Panc1 (cell line): ENCODE measurements at regions not wholly inside any gene's neighbourhood (a gene's known extent, or its start where the extent isn't known, plus 50 kb on each side); places are given as distances from the start of the nearest gene placed in this dataset.
"Not testable (repeated sequence)": the region's sequence is repeated elsewhere in the genome, so short reads cannot be mapped to it uniquely, and the experiment has no call there.

ENCODE experiments used
- POLR2AphosphoS5 ChIP-seq: IDR thresholded peaks from 2 replicates; pipeline ENCODE4 v1.6.1; 2012; ENCODE audit warnings: mild to moderate bottlenecking, low read depth, low read length, moderate library complexity
- TF ChIP-seq, protein P1 (sequence below): fragments of 450-650 bp; IDR thresholded peaks from 2 replicates; pipeline ENCODE4 v1.5.1; 2017; ENCODE audit warnings: mild to moderate bottlenecking
- TF ChIP-seq, protein P2 (sequence below), 2 experiments: IDR thresholded peaks; 2 replicates each; pipeline ENCODE4 v1.6.1; 2011 to 2012; ENCODE audit warnings: low read depth in 2 of 2, control low read depth in 1 of 2, low read length in 1 of 2, mild to moderate bottlenecking in 1 of 2, moderate library complexity in 1 of 2; ENCODE audit not compliant: insufficient read depth in 1 of 2

- TF ChIP-seq, protein P1, sequence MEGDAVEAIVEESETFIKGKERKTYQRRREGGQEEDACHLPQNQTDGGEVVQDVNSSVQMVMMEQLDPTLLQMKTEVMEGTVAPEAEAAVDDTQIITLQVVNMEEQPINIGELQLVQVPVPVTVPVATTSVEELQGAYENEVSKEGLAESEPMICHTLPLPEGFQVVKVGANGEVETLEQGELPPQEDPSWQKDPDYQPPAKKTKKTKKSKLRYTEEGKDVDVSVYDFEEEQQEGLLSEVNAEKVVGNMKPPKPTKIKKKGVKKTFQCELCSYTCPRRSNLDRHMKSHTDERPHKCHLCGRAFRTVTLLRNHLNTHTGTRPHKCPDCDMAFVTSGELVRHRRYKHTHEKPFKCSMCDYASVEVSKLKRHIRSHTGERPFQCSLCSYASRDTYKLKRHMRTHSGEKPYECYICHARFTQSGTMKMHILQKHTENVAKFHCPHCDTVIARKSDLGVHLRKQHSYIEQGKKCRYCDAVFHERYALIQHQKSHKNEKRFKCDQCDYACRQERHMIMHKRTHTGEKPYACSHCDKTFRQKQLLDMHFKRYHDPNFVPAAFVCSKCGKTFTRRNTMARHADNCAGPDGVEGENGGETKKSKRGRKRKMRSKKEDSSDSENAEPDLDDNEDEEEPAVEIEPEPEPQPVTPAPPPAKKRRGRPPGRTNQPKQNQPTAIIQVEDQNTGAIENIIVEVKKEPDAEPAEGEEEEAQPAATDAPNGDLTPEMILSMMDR, result not testable (repeated sequence)
- TF ChIP-seq POLR2AphosphoS5, result not testable (repeated sequence)
- TF ChIP-seq, protein P2, sequence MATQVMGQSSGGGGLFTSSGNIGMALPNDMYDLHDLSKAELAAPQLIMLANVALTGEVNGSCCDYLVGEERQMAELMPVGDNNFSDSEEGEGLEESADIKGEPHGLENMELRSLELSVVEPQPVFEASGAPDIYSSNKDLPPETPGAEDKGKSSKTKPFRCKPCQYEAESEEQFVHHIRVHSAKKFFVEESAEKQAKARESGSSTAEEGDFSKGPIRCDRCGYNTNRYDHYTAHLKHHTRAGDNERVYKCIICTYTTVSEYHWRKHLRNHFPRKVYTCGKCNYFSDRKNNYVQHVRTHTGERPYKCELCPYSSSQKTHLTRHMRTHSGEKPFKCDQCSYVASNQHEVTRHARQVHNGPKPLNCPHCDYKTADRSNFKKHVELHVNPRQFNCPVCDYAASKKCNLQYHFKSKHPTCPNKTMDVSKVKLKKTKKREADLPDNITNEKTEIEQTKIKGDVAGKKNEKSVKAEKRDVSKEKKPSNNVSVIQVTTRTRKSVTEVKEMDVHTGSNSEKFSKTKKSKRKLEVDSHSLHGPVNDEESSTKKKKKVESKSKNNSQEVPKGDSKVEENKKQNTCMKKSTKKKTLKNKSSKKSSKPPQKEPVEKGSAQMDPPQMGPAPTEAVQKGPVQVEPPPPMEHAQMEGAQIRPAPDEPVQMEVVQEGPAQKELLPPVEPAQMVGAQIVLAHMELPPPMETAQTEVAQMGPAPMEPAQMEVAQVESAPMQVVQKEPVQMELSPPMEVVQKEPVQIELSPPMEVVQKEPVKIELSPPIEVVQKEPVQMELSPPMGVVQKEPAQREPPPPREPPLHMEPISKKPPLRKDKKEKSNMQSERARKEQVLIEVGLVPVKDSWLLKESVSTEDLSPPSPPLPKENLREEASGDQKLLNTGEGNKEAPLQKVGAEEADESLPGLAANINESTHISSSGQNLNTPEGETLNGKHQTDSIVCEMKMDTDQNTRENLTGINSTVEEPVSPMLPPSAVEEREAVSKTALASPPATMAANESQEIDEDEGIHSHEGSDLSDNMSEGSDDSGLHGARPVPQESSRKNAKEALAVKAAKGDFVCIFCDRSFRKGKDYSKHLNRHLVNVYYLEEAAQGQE (IDR thresholded peaks at IDR 0.05; ENCODE audit: insufficient read depth in 1 of 2, low read depth in 2 of 2, low read length in 1 of 2), result not testable (repeated sequence)
These were observed 161.3 kb upstream of the ZNG1E start for GRCh38 chr9:65514465-65514864.
